ENCODE measurements at regions not wholly inside any gene's neighbourhood (a gene's known extent, or its start where the extent isn't known, plus 50 kb on each side); places are given as distances from the start of the nearest gene placed in this dataset.

GRCh38 chr3:177476495-177476894 is 279.2 kb upstream of the TBL1XR1 start:
- TF ChIP-seq, protein P1, sequence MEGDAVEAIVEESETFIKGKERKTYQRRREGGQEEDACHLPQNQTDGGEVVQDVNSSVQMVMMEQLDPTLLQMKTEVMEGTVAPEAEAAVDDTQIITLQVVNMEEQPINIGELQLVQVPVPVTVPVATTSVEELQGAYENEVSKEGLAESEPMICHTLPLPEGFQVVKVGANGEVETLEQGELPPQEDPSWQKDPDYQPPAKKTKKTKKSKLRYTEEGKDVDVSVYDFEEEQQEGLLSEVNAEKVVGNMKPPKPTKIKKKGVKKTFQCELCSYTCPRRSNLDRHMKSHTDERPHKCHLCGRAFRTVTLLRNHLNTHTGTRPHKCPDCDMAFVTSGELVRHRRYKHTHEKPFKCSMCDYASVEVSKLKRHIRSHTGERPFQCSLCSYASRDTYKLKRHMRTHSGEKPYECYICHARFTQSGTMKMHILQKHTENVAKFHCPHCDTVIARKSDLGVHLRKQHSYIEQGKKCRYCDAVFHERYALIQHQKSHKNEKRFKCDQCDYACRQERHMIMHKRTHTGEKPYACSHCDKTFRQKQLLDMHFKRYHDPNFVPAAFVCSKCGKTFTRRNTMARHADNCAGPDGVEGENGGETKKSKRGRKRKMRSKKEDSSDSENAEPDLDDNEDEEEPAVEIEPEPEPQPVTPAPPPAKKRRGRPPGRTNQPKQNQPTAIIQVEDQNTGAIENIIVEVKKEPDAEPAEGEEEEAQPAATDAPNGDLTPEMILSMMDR (IDR thresholded peaks at IDR 0.05): no peak
- TF ChIP-seq EZH2 (IDR thresholded peaks at IDR 0.05; ENCODE audit: borderline replicate concordance, insufficient read depth, low read depth, low read length, poor library complexity, severe bottlenecking): no peak
